G401.6 (cell line): ENCODE measurements at regions not wholly inside any gene's neighbourhood (a gene's known extent, or its start where the extent isn't known, plus 50 kb on each side); places are given as distances from the start of the nearest gene placed in this dataset.
"Not testable (repeated sequence)": the region's sequence is repeated elsewhere in the genome, so short reads cannot be mapped to it uniquely, and the experiment has no call there.

Source experiments
- FAIRE-seq: peaks from 2 replicates; lab custom pipeline; 2012; peaks lifted over from hg19 to GRCh38; lab: Jason Lieb, UNC

- no peak for FAIRE-seq
Measured at GRCh38 chr2:187684174-187684573, 129.9 kb upstream of the TFPI start.

GRCh38 chr2:187686416-187687024 lies 132.3 kb upstream of the TFPI start:
- FAIRE-seq = no peak

GRCh38 chr2:187687585-187687984 lies 133.3 kb upstream of the TFPI start:
- no peak for FAIRE-seq

GRCh38 chr2:187689372-187689771 lies 135.1 kb upstream of the TFPI start:
- FAIRE-seq = peak; percentile 25

GRCh38 chr2:187693923-187694322 lies 139.7 kb upstream of the TFPI start:
- FAIRE-seq = no peak

- FAIRE-seq = not testable (repeated sequence)
Measured at GRCh38 chr2:187696644-187697043, 142.4 kb upstream of the TFPI start.

- FAIRE-seq = no peak
Measured at GRCh38 chr2:187698374-187699110, 144.3 kb upstream of the TFPI start.

- FAIRE-seq = peak; percentile 6
Measured at GRCh38 chr2:187702157-187702556, 147.9 kb upstream of the TFPI start.

GRCh38 chr2:187708272-187708671 lies 154.0 kb upstream of the TFPI start:
- FAIRE-seq = no peak

GRCh38 chr2:187709065-187709464 lies 154.8 kb upstream of the TFPI start:
- FAIRE-seq = no peak

- FAIRE-seq = no peak
Measured at GRCh38 chr2:187710791-187711521, 156.7 kb upstream of the TFPI start.

GRCh38 chr2:187715590-187715989 lies 161.4 kb upstream of the TFPI start:
- FAIRE-seq = no peak

- no peak for FAIRE-seq
Measured at GRCh38 chr2:187716301-187716700, 162.1 kb upstream of the TFPI start.

GRCh38 chr2:187718092-187718491 lies 163.9 kb upstream of the TFPI start:
- FAIRE-seq = no peak

- no peak for FAIRE-seq
Measured at GRCh38 chr2:187719510-187719909, 165.3 kb upstream of the TFPI start.

- FAIRE-seq = no peak
Measured at GRCh38 chr2:187748958-187749357, 194.7 kb upstream of the TFPI start.

GRCh38 chr2:187749804-187750431 lies 195.7 kb upstream of the TFPI start:
- FAIRE-seq = no peak

GRCh38 chr2:187768995-187769394 lies 214.8 kb upstream of the TFPI start:
- no peak for FAIRE-seq

- FAIRE-seq = no peak
Measured at GRCh38 chr2:187769437-187769836, 215.2 kb upstream of the TFPI start.

GRCh38 chr2:187774551-187775071 lies 220.4 kb upstream of the TFPI start:
- no peak for FAIRE-seq

- FAIRE-seq = no peak
Measured at GRCh38 chr2:187775196-187775595, 221.0 kb upstream of the TFPI start.

GRCh38 chr2:187775651-187776050 lies 221.4 kb upstream of the TFPI start:
- FAIRE-seq = no peak

- FAIRE-seq = no peak
Measured at GRCh38 chr2:187782301-187782700, 228.1 kb upstream of the TFPI start.
